ENCODE measurements at regions not wholly inside any gene's neighbourhood (a gene's known extent, or its start where the extent isn't known, plus 50 kb on each side); places are given as distances from the start of the nearest gene placed in this dataset.

DNA sequence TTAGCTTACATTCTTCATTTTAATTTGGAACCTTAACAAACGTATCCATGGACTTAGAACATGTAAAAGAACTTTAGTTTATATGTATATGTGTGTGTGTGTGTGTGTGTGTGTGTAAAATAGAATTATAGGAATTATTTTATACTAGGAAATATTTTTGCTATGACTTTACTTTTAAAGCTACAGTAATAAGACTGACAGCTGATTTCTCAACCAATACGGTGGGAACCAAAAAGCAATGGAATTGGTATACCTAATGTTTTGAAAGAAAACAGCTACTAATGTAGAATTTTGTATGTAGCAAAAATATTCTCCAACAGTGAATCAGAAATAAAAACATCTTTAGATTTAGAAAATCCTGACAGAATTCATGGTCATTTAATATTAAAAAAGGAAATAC lies 146.5 kb upstream of the ARL4C start:
- ATAC-seq (no peak), DNase-seq (no peak)
- TF ChIP-seq, protein P1, sequence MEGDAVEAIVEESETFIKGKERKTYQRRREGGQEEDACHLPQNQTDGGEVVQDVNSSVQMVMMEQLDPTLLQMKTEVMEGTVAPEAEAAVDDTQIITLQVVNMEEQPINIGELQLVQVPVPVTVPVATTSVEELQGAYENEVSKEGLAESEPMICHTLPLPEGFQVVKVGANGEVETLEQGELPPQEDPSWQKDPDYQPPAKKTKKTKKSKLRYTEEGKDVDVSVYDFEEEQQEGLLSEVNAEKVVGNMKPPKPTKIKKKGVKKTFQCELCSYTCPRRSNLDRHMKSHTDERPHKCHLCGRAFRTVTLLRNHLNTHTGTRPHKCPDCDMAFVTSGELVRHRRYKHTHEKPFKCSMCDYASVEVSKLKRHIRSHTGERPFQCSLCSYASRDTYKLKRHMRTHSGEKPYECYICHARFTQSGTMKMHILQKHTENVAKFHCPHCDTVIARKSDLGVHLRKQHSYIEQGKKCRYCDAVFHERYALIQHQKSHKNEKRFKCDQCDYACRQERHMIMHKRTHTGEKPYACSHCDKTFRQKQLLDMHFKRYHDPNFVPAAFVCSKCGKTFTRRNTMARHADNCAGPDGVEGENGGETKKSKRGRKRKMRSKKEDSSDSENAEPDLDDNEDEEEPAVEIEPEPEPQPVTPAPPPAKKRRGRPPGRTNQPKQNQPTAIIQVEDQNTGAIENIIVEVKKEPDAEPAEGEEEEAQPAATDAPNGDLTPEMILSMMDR (IDR thresholded peaks at IDR 0.05), result no peak
- Mint-ChIP-seq H3K9me3 (peaks cover 0 to 3% of the 10 kb centered on the region in 2 donors), H3K27me3 (ENCODE audit: low read depth in 2 of 2) (peaks cover 0 to 5% of the 10 kb centered on the region in 2 donors), H3K4me3 (no peak overlapping the region), H3K4me1 (no peaks in the 10 kb centered on the region), H3K36me3 (no peaks in the 10 kb centered on the region), H3K27ac (no peak overlapping the region)
- peaks cover 4% of the 10 kb centered on the region for H3K9me3 ChIP-seq (ENCODE audit: control insufficient read depth, insufficient read depth, low read length)
- WGBS (ENCODE audit: insufficient coverage), result no CpG with 5 or more reads among the region's 2 CpGs
- no peaks in the 10 kb centered on the region for H3K4me1 ChIP-seq (ENCODE audit: control insufficient read depth, insufficient read depth, low read length)
- intact Hi-C loops (cut with micrococcal nuclease), result no loop called here
- no peak overlapping the region for H3K27ac ChIP-seq (ENCODE audit: low read length)
- no peaks in the 10 kb centered on the region for H3K36me3 ChIP-seq (ENCODE audit: control insufficient read depth, insufficient read depth, low read length)
- H3K27me3 ChIP-seq (ENCODE audit: control insufficient read depth, insufficient read depth, low read length), result no peaks in the 10 kb centered on the region
- no peak overlapping the region for H3K4me3 ChIP-seq (ENCODE audit: low read length)

GRCh38 chr2:234641086-234641485 lies 144.2 kb upstream of the ARL4C start:
- peaks cover 0 to 3% of the 10 kb centered on the region in 2 donors for H3K9me3 Mint-ChIP-seq
- 82% methylated on average over 2 of the region's 2 CpGs for WGBS (ENCODE audit: insufficient coverage)
- Histone ChIP-seq H3K36me3 (ENCODE audit: control insufficient read depth, insufficient read depth, low read length) (no peaks in the 10 kb centered on the region), H3K9me3 (ENCODE audit: control insufficient read depth, insufficient read depth, low read length) (peaks cover 4% of the 10 kb centered on the region), H3K4me3 (ENCODE audit: low read length) (no peak overlapping the region), H3K27me3 (ENCODE audit: control insufficient read depth, insufficient read depth, low read length) (no peaks in the 10 kb centered on the region), H3K4me1 (ENCODE audit: control insufficient read depth, insufficient read depth, low read length) (no peaks in the 10 kb centered on the region), H3K27ac (ENCODE audit: low read length) (no peak overlapping the region)
- no peaks in the 10 kb centered on the region for H3K4me1 Mint-ChIP-seq
- peaks cover 0 to 5% of the 10 kb centered on the region in 2 donors for H3K27me3 Mint-ChIP-seq (ENCODE audit: low read depth in 2 of 2)
- ATAC-seq (no peak), DNase-seq (no peak)
- intact Hi-C loops (cut with micrococcal nuclease), result no loop called here
- no peaks in the 10 kb centered on the region for H3K36me3 Mint-ChIP-seq
- H3K27ac Mint-ChIP-seq, result no peak overlapping the region
- H3K4me3 Mint-ChIP-seq, result no peak overlapping the region
- TF ChIP-seq, protein P1 (IDR thresholded peaks at IDR 0.05), result no peak

DNA sequence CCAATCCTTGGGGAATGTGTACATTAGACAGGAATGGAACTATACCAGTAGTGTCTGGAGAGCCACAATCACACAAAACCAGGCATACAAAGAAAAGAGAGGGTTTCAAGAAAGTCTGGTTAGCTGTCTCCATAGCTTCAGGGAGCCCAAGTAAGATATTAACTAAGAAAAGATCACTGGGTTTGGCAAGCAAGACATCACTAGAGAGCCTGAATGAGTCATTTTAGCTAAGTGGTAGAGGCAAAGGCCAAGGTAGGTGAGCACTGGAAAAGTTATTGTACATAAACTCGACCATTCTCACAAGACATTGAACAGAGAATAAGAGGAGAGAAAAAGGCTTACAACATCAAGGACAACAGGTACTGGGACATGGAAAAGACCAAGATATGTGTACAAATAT lies 143.8 kb upstream of the ARL4C start:
- DNase-seq (no peak), ATAC-seq (no peak)
- Mint-ChIP-seq H3K4me1 (no peaks in the 10 kb centered on the region), H3K4me3 (no peak overlapping the region), H3K36me3 (no peaks in the 10 kb centered on the region), H3K27ac (no peak overlapping the region), H3K27me3 (ENCODE audit: low read depth in 2 of 2) (peaks cover 0 to 5% of the 10 kb centered on the region in 2 donors), H3K9me3 (peaks cover 0 to 3% of the 10 kb centered on the region in 2 donors)
- 80% methylated on average over 1 of the region's 1 CpG for WGBS (ENCODE audit: insufficient coverage)
- Histone ChIP-seq H3K9me3 (ENCODE audit: control insufficient read depth, insufficient read depth, low read length) (peaks cover 4% of the 10 kb centered on the region), H3K4me1 (ENCODE audit: control insufficient read depth, insufficient read depth, low read length) (no peaks in the 10 kb centered on the region), H3K27me3 (ENCODE audit: control insufficient read depth, insufficient read depth, low read length) (no peaks in the 10 kb centered on the region), H3K27ac (ENCODE audit: low read length) (no peak overlapping the region), H3K4me3 (ENCODE audit: low read length) (no peak overlapping the region), H3K36me3 (ENCODE audit: control insufficient read depth, insufficient read depth, low read length) (no peaks in the 10 kb centered on the region)
- intact Hi-C loops (cut with micrococcal nuclease), result no loop called here
- TF ChIP-seq, protein P1 (IDR thresholded peaks at IDR 0.05), result no peak

DNA sequence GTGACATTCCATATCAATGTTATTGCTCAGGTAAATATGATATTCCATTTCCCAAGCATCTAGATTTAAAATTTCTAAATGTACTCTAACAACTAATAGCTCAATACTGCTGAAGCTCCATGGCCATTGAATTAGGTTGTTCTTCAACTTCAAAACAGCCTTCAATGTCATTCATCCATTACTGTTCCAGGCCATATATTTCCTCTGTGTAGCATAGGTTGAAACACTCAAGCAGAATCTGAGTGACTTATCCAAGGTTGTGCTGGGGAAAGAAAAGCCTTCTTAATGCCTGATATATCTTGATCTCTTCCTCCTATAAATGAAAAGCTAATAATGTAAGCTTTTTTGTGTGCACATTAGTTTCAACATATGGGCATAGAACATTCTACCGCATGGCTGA lies 142.1 kb upstream of the ARL4C start:
- Mint-ChIP-seq H3K27me3 (ENCODE audit: low read depth in 2 of 2) (peaks cover 0 to 9% of the 10 kb centered on the region in 2 donors), H3K36me3 (no peaks in the 10 kb centered on the region), H3K9me3 (peaks cover 0 to 3% of the 10 kb centered on the region in 2 donors), H3K27ac (no peak overlapping the region), H3K4me3 (no peak overlapping the region), H3K4me1 (no peaks in the 10 kb centered on the region)
- no peaks in the 10 kb centered on the region for H3K27me3 ChIP-seq (ENCODE audit: control insufficient read depth, insufficient read depth, low read length)
- WGBS (ENCODE audit: insufficient coverage), result 100% methylated on average over 1 of the region's 1 CpG
- intact Hi-C loops (cut with micrococcal nuclease), result no loop called here
- TF ChIP-seq, protein P1 (IDR thresholded peaks at IDR 0.05), result no peak
- H3K4me1 ChIP-seq (ENCODE audit: control insufficient read depth, insufficient read depth, low read length), result no peaks in the 10 kb centered on the region
- peaks cover 4% of the 10 kb centered on the region for H3K9me3 ChIP-seq (ENCODE audit: control insufficient read depth, insufficient read depth, low read length)
- H3K4me3 ChIP-seq (ENCODE audit: low read length), result no peak overlapping the region
- no peak for ATAC-seq
- H3K27ac ChIP-seq (ENCODE audit: low read length), result no peak overlapping the region
- no peaks in the 10 kb centered on the region for H3K36me3 ChIP-seq (ENCODE audit: control insufficient read depth, insufficient read depth, low read length)
- DNase-seq, result no peak

Measured in natural killer cell (primary cell).